ENCODE measurements at regions not wholly inside any gene's neighbourhood (a gene's known extent, or its start where the extent isn't known, plus 50 kb on each side); places are given as distances from the start of the nearest gene placed in this dataset.

DNA sequence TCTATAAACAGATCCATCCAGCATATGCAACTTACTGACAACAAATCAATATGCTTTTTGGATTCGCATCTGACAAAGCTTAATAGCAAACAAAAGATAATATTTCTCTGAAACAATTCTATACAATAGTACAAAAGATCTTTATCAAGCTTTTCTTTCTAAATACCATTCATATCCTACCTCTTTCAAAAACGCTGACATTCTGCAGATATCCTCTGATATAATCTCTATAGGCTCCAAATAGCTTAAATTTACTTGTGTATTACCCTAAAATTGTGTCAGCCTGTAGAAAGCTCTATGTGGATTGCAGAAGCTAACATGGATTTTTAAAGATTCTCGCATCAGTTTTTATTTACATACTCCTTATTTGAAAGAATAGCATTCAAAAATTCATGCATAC lies 260.6 kb downstream of the GASK1B start:
- Histone ChIP-seq H3K79me2 (ENCODE audit: insufficient read depth, low read depth, low read length) (no peaks in the 10 kb centered on the region), H3K36me3 (ENCODE audit: insufficient read depth, low read length) (no peaks in the 10 kb centered on the region), H2AFZ (ENCODE audit: low read length) (no peak overlapping the region), H4K20me1 (ENCODE audit: insufficient read depth, low read length) (no peaks in the 10 kb centered on the region), H3K9me2 (ENCODE audit: insufficient read depth, low read length) (no peaks in the 10 kb centered on the region), H3K9me3 (ENCODE audit: low read length) (no peaks in the 10 kb centered on the region), H3K4me2 (ENCODE audit: low read length) (no peak overlapping the region), H3K27ac (ENCODE audit: low read depth, low read length, poor library complexity, severe bottlenecking) (no peak overlapping the region), H3K4me1 (ENCODE audit: insufficient read depth, low read length, poor library complexity, severe bottlenecking) (no peaks in the 10 kb centered on the region), H3K4me3 (ENCODE audit: low read depth, low read length, poor library complexity, severe bottlenecking) (no peak overlapping the region)
- ChIA-PET POLR2A (interaction anchor here (0.6 kb wide), 1 partner anchor 363 kb away, joined by 3 read pairs; no protein-coding TSS in a partner anchor), CTCF (ENCODE audit: unreplicated experiment) (no interaction called here)
- TF ChIP-seq EZH2phosphoT487 (IDR thresholded peaks at IDR 0.05; ENCODE audit: borderline replicate concordance, low read depth, low read length): no peak
- TF ChIP-seq, protein P1, sequence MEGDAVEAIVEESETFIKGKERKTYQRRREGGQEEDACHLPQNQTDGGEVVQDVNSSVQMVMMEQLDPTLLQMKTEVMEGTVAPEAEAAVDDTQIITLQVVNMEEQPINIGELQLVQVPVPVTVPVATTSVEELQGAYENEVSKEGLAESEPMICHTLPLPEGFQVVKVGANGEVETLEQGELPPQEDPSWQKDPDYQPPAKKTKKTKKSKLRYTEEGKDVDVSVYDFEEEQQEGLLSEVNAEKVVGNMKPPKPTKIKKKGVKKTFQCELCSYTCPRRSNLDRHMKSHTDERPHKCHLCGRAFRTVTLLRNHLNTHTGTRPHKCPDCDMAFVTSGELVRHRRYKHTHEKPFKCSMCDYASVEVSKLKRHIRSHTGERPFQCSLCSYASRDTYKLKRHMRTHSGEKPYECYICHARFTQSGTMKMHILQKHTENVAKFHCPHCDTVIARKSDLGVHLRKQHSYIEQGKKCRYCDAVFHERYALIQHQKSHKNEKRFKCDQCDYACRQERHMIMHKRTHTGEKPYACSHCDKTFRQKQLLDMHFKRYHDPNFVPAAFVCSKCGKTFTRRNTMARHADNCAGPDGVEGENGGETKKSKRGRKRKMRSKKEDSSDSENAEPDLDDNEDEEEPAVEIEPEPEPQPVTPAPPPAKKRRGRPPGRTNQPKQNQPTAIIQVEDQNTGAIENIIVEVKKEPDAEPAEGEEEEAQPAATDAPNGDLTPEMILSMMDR (conservative IDR thresholded peaks at IDR 0.05; ENCODE audit: low read length): no peak
- BruUV-seq (replicated peaks): no TSS peak
- intact Hi-C loops (cut with micrococcal nuclease; ENCODE audit: unreplicated experiment): no loop called here
- DNase-seq (ENCODE audit: low spot score): no peak

DNA sequence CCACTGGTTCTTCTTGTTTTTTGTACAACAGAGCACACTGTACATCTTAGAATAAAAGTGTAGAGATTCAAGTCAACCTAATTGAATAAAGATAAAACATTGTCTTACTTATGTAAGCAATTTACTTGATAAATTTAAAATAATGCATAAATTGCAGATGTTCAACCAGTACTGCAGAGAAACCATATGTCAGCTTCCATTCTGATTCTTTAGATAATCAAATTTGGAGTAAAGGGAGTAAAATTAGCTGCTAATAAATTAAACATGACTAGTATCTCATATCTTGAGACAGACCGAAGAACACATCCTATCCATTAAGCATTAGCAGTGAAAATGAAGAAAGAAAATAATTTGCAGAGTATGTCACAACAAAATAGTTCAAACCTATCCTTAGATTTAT lies 261.2 kb downstream of the GASK1B start:
- no peak for DNase-seq (ENCODE audit: low spot score)
- Histone ChIP-seq H3K9me2 (ENCODE audit: insufficient read depth, low read length) (no peaks in the 10 kb centered on the region), H3K79me2 (ENCODE audit: insufficient read depth, low read depth, low read length) (no peaks in the 10 kb centered on the region), H3K9me3 (ENCODE audit: low read length) (no peaks in the 10 kb centered on the region), H3K4me1 (ENCODE audit: insufficient read depth, low read length, poor library complexity, severe bottlenecking) (no peaks in the 10 kb centered on the region), H3K4me2 (ENCODE audit: low read length) (no peak overlapping the region), H3K4me3 (ENCODE audit: low read depth, low read length, poor library complexity, severe bottlenecking) (no peak overlapping the region), H3K27ac (ENCODE audit: low read depth, low read length, poor library complexity, severe bottlenecking) (no peak overlapping the region), H4K20me1 (ENCODE audit: insufficient read depth, low read length) (no peaks in the 10 kb centered on the region), H2AFZ (ENCODE audit: low read length) (no peak overlapping the region), H3K36me3 (ENCODE audit: insufficient read depth, low read length) (no peaks in the 10 kb centered on the region)
- TF ChIP-seq, protein P1 (conservative IDR thresholded peaks at IDR 0.05; ENCODE audit: low read length): no peak
- no peak for TF ChIP-seq EZH2phosphoT487 (IDR thresholded peaks at IDR 0.05; ENCODE audit: borderline replicate concordance, low read depth, low read length)
- POLR2A ChIA-PET: interaction anchor here (0.6 kb wide), 1 partner anchor 364 kb away, joined by 3 read pairs; no protein-coding TSS in a partner anchor
- intact Hi-C loops (cut with micrococcal nuclease; ENCODE audit: unreplicated experiment): no loop called here
- CTCF ChIA-PET (ENCODE audit: unreplicated experiment): no interaction called here
- BruUV-seq (replicated peaks): no TSS peak

- no peak for DNase-seq (ENCODE audit: low spot score)
- H3K4me1 ChIP-seq (ENCODE audit: insufficient read depth, low read length, poor library complexity, severe bottlenecking): no peaks in the 10 kb centered on the region
- H3K9me2 ChIP-seq (ENCODE audit: insufficient read depth, low read length): no peaks in the 10 kb centered on the region
- H3K79me2 ChIP-seq (ENCODE audit: insufficient read depth, low read depth, low read length): no peaks in the 10 kb centered on the region
- H3K9me3 ChIP-seq (ENCODE audit: low read length): no peaks in the 10 kb centered on the region
- no TSS peak for BruUV-seq (replicated peaks)
- no peaks in the 10 kb centered on the region for H4K20me1 ChIP-seq (ENCODE audit: insufficient read depth, low read length)
- intact Hi-C loops (cut with micrococcal nuclease; ENCODE audit: unreplicated experiment): no loop called here
- no peak overlapping the region for H3K27ac ChIP-seq (ENCODE audit: low read depth, low read length, poor library complexity, severe bottlenecking)
- POLR2A ChIA-PET: no interaction called here
- H3K4me2 ChIP-seq (ENCODE audit: low read length): no peak overlapping the region
- H2AFZ ChIP-seq (ENCODE audit: low read length): no peak overlapping the region
- no peak overlapping the region for H3K4me3 ChIP-seq (ENCODE audit: low read depth, low read length, poor library complexity, severe bottlenecking)
- CTCF ChIA-PET (ENCODE audit: unreplicated experiment): no interaction called here
- no peaks in the 10 kb centered on the region for H3K36me3 ChIP-seq (ENCODE audit: insufficient read depth, low read length)
- no peak for TF ChIP-seq EZH2phosphoT487 (IDR thresholded peaks at IDR 0.05; ENCODE audit: borderline replicate concordance, low read depth, low read length)
- TF ChIP-seq, protein P1 (conservative IDR thresholded peaks at IDR 0.05; ENCODE audit: low read length): no peak
Observed at GRCh38 chr4:157908691-157909090, 264.1 kb downstream of the GASK1B start.
